NCI-H2171 (cell line): ENCODE measurements at regions not wholly inside any gene's neighbourhood (a gene's known extent, or its start where the extent isn't known, plus 50 kb on each side); places are given as distances from the start of the nearest gene placed in this dataset.
"Not testable (repeated sequence)": the region's sequence is repeated elsewhere in the genome, so short reads cannot be mapped to it uniquely, and the experiment has no call there.

Source experiments
- DNase-seq: peaks from one replicate; lab custom pipeline; 2025; lab: John Stamatoyannopoulos, UW

DNA sequence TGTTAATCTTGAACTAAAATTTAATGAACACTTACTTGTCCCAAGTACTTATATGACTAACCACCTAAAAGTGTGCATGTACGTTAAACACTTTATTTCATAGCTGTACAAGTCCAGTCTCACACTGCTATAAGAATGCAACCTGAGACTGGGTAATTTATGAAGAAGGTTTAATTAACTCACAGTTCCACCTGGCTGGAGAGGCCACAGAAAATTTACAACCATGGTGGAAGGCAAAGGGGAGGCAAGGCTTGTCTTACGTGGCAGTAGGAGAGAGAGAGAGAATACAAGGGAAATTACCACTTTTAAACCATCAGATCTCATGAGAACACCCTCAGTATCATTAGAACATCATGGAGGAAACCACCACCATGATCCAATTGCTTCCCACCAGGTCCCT lies 748.7 kb upstream of the HS3ST1 start:
- DNase-seq = no peak

- DNase-seq = no peak
Observed at GRCh38 chr4:12173496-12173895, 744.8 kb upstream of the HS3ST1 start.

- no peak for DNase-seq
Observed at GRCh38 chr4:12172198-12172973, 743.7 kb upstream of the HS3ST1 start.

- no peak for DNase-seq
Observed at GRCh38 chr4:12170308-12170707, 741.6 kb upstream of the HS3ST1 start.

GRCh38 chr4:12165616-12166015 lies 736.9 kb upstream of the HS3ST1 start:
- no peak for DNase-seq

DNA sequence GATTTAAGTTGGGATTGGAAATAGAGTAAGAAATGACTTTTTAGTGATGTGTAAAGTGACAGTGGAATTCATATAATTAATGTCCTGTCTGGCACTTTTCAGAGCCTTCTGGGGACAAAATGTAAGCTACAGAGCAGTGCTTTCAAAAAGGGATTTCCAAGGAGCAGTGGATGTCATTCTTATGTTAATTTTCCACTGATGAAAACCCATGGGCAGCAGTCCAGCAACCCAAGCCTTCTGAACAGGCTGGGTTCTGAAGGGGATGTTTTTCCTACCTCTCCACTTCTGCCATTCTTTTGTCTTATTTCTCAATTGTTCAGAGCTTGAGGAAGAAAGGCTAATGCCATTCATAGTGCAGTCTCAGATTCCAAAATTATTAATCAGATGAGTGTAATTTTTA lies 717.6 kb upstream of the HS3ST1 start:
- no peak for DNase-seq

DNA sequence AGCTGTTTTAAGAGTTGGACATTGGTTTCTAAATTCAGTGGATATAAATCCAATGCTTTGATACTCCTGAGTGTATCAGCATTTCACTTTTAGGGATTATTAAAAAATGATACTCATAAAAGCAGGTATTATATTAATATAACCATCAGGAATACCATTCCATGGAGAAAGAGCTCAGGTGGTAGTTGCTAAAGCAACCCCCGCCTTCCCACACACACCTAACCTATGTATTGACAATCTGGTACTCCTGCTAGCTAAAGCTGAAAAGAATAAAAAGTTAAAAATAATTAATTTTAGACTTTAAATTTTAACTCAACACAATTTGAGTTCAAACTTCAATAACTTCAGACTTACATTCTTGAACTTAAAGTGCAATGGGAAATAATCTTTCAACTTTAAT lies 717.1 kb upstream of the HS3ST1 start:
- no peak for DNase-seq

DNA sequence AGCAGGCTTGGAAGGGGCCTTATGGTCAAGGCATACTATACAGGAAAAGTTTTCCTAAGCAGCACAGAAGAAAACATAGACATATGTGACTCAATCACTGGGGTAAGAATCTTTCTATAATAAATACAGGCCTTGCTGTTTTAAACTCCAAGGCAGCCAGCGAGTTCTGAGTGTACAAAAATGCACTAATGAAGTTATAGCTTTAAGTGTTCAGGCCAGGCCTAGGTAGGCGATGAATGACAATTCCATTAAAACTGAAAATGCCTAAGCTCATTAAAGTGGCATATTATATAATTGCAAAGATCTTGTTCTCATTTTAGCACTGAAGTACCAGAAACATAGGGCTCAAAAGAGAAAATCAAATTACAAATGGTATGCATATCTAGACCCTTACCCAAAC lies 716.4 kb upstream of the HS3ST1 start:
- no peak for DNase-seq

GRCh38 chr4:12144051-12144450 lies 715.4 kb upstream of the HS3ST1 start:
- no peak for DNase-seq

DNA sequence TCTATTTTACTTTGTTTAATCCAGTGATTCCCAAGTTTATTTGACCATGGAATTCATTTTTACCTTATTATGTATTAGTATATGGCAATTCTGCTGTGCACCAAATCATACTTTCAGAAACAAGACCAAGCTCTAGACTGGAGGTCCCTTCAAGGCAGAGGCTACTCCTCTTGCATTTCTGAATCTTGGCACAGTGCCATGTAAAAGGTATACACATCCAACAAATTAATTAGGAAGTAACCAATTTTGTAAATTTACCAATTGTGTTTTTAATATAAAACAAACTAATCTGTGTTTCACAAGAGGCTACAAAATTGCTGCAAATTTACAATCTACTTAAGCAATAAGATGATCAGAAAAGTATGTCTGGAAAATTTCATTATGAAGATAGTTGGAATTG lies 712.2 kb upstream of the HS3ST1 start:
- DNase-seq = no peak

- no peak for DNase-seq
Observed at GRCh38 chr4:12139296-12139695, 710.6 kb upstream of the HS3ST1 start.

GRCh38 chr4:12138488-12138887 lies 709.8 kb upstream of the HS3ST1 start:
- DNase-seq = no peak

DNA sequence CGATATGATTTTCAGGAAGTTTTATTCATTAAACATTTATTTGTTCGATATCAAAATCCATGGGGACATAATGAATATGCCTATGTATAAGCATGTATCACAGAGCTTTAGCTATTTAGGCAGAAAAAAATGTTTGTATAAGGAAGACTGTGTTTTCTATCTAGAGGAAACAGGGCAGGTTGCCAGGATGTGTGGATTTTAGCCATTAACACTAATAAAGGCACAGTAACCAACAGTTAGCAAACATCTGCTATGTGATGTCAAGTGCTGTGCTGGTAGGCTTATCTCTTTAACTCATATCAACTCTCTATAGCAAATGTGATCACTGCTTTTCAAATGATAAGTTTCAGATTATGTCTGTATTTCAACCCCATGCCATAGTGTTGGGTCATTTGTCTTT lies 708.9 kb upstream of the HS3ST1 start:
- DNase-seq = no peak

GRCh38 chr4:12126474-12126873 lies 697.8 kb upstream of the HS3ST1 start:
- DNase-seq = no peak

GRCh38 chr4:12124138-12124537 lies 695.4 kb upstream of the HS3ST1 start:
- DNase-seq = no peak

- no peak for DNase-seq
Observed at GRCh38 chr4:12123707-12124106, 695.0 kb upstream of the HS3ST1 start.

DNA sequence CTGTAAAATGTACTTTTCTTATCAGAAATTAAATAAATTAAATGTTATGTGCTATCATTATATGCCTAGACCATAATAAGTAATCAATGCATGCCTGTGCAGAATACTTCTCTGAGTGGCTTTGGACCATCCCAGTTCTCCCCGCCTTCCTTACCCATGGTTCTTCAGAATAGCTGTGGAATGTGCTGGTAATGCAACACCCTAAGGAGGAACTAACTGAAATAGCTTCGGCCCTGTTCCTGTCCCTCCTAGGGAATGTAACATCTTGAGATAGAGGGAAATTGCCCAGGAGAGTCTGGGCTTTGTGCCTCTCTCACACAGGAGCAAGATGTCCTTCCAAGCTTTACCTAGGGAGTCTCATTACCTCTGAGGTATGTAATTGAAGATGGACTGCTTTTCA lies 693.6 kb upstream of the HS3ST1 start:
- no peak for DNase-seq

DNA sequence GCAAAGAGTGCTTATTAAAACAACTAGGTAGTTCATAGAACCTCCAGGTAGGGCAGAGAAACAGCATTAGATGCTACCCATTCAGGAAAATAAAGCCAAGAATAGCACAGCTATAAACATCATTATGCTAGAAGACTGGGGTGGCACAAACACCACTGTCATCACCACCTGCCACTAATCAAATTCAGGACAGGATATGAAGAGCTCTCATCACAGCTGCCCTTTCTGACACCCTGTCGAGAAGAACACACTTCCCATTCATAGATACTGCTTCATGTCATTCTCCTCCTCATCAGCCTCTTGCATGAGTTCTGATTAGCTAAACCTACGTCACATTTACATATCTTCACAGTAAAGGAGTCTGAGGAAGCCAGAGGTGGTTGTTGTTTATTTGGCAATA lies 692.3 kb upstream of the HS3ST1 start:
- DNase-seq = no peak

DNA sequence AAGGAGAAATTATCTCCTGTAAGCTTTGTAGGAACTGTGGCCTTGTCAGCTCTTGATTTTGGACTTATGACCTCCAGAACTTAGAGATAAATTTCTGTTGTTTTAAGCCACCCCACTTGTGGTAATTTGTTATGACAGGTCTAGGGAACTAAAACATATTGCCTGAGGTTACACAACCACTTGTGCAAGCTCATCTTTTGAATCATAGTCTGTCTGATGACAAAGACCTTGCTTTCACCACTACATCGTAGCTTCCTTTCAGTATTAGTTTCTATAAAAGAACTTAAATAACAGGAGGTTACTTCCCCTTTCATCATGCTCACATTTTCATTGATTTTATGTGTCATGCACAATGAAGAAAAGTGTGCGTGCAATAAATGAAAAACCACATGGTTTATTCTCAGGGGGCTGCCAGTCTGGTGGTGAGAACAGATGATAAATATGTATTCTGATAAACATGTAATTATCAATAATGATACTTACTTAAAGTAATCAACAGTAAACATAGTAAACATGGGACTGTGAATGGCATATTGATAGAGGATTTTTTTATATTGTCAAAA lies 690.0 kb upstream of the HS3ST1 start:
- no peak for DNase-seq

DNA sequence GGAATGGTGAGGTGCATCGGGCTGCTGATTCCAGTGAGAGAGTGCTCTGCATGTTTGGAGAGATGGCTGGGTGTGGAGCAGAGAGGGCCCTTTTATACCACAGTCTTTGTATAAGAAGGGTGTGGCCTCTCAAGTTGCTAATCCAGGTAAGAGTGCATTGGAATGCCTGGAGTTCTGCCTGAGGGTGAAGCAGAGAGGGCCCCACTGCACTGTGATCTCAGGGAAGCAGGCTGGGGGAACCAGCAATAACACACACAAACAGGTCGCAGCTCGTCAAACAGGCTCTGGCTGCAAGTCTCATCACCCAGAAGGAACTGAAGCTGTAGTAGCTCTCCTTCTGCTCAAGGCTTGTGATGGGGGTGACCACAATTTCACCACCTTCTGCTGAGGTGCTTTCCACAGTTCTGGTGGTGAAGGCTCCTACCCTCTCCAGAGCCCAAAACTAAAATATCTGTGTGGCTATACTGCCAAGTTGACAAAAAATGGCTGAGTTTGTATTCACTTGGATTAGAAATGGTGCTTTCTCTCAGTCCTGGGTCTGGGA lies 687.4 kb upstream of the HS3ST1 start:
- DNase-seq = no peak

- DNase-seq = no peak
Observed at GRCh38 chr4:12110627-12111026, 681.9 kb upstream of the HS3ST1 start.

DNA sequence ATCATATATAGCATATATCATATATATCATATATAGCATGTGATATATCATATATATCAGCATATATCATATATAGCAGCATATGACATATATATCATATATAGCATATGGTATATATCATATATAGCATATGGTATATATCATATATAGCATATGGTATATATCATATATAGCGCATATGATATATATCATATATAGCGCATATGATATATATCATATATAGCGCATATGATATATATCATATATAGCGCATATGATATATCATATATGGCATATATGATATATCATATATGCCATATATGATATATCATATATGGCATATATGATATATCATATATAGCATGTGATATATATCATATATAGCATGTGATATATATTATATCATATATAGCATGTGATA lies 680.4 kb upstream of the HS3ST1 start:
- not testable (repeated sequence) for DNase-seq

DNA sequence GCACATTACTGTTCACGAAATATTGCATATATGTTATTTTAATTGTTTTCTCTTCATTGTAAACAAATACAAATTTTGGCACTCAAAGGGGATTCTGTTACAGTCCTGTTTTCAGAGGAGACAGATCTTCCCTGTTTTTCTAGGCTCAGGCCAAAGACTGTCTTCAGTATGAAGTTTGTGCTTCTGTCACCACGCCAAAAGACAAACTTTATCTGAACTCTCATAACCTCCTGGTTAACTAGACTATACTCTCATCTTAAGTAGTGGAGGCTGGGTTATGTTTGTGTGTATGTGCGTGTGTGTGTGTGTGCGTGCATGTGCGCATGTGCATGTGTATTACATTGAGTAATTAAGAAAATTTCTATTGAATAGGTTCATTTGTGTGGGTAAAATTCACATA lies 676.8 kb upstream of the HS3ST1 start:
- no peak for DNase-seq

GRCh38 chr4:12089920-12090319 lies 661.2 kb upstream of the HS3ST1 start:
- not testable (repeated sequence) for DNase-seq
